GM23338 (cell line): ENCODE measurements at regions not wholly inside any gene's neighbourhood (a gene's known extent, or its start where the extent isn't known, plus 50 kb on each side); places are given as distances from the start of the nearest gene placed in this dataset.

Experiments used
- ATAC-seq: fragments of 200-7000 bp; cut with Tn5 transposase; 3 replicates; pipeline ENCODE4 v1.9.1; 2020
- DNase-seq: peaks from one replicate; pipeline ENCODE4 v3.0.0-alpha.2; 2015; ENCODE audit warnings: low spot score
- H2AFZ ChIP-seq: fragments of 200-600 bp; sonication (generic); 2 replicates; pipeline ENCODE4 v1.8.0; 2016; ENCODE audit warnings: antibody characterized with exemption, mild to moderate bottlenecking, moderate library complexity
- H3F3A ChIP-seq: fragments of 200-600 bp; sonication (generic); replicated peaks from 2 replicates; pipeline ENCODE4 v1.8.0; 2017; ENCODE audit warnings: antibody characterized with exemption, mixed run types, low read depth
- H3K27ac ChIP-seq: fragments of 200-600 bp; sonication (generic); 2 replicates; pipeline ENCODE4 v1.6.1; 2016; ENCODE audit warnings: low read depth
- H3K27me3 ChIP-seq: fragments of 200-600 bp; sonication (generic); 2 replicates; pipeline ENCODE4 v1.8.0; 2016; ENCODE audit warnings: mild to moderate bottlenecking, mixed run types, moderate library complexity; ENCODE audit not compliant: insufficient read depth
- H3K36me3 ChIP-seq: fragments of 200-600 bp; sonication (generic); 2 replicates; pipeline ENCODE4 v1.8.0; 2016; ENCODE audit warnings: mild to moderate bottlenecking; ENCODE audit not compliant: insufficient read depth
- H3K4me1 ChIP-seq: fragments of 200-600 bp; sonication (generic); 2 replicates; pipeline ENCODE4 v1.8.0; 2016; ENCODE audit warnings: mild to moderate bottlenecking, moderate library complexity; ENCODE audit not compliant: insufficient read depth
- H3K4me2 ChIP-seq: fragments of 200-600 bp; sonication (generic); 2 replicates; pipeline ENCODE4 v1.7.1; 2017; ENCODE audit warnings: mixed run types
- H3K4me3 ChIP-seq: fragments of 200-600 bp; sonication (generic); 2 replicates; pipeline ENCODE4 v1.6.1; 2016; ENCODE audit warnings: mixed run types
- H3K79me2 ChIP-seq: fragments of 200-600 bp; sonication (generic); replicated peaks from 2 replicates; pipeline ENCODE4 v1.8.0; 2017; ENCODE audit warnings: mild to moderate bottlenecking; ENCODE audit not compliant: insufficient read depth
- H3K9me2 ChIP-seq: fragments of 200-600 bp; sonication (generic); 2 replicates; pipeline ENCODE4 v1.8.0; 2017; ENCODE audit not compliant: insufficient read depth
- H4K20me1 ChIP-seq: fragments of 200-600 bp; sonication (generic); replicated peaks from 2 replicates; pipeline ENCODE4 v1.8.0; 2017; ENCODE audit warnings: mild to moderate bottlenecking; ENCODE audit not compliant: insufficient read depth
- H3K27ac Mint-ChIP-seq: 2 replicates; pipeline ENCODE4 v1.8.0; 2020; ENCODE audit warnings: inconsistent platforms, mild to moderate bottlenecking, moderate library complexity, mixed read lengths
- H3K27me3 Mint-ChIP-seq: 3 replicates; pipeline ENCODE4 v1.8.0; 2022; ENCODE audit warnings: low read depth, mild to moderate bottlenecking, moderate library complexity, mixed read lengths, inconsistent platforms; ENCODE audit not compliant: insufficient read depth, poor library complexity
- H3K36me3 Mint-ChIP-seq: 3 replicates; pipeline ENCODE4 v1.8.0; 2021; ENCODE audit warnings: low read depth, mild to moderate bottlenecking, inconsistent platforms, moderate library complexity, mixed read lengths
- H3K4me1 Mint-ChIP-seq: 3 replicates; pipeline ENCODE4 v1.8.0; 2020; ENCODE audit warnings: mild to moderate bottlenecking, inconsistent platforms, mixed read lengths
- H3K4me3 Mint-ChIP-seq: 3 replicates; pipeline ENCODE4 v1.8.0; 2021; ENCODE audit warnings: moderate library complexity, mild to moderate bottlenecking, inconsistent platforms, mixed read lengths
- H3K9me3 Mint-ChIP-seq: 3 replicates; pipeline ENCODE4 v1.8.0; 2020; ENCODE audit warnings: moderate library complexity, mild to moderate bottlenecking, inconsistent platforms, mixed read lengths
- CTCF ChIP-seq, 2 experiments: fragments of 200-600 bp in 1 of 2; sonication (generic) in 1 of 2; conservative IDR thresholded peaks; 2 replicates each; pipeline versions ENCODE4 v1.5.1 to v1.6.1; 2016 to 2017; ENCODE audit warnings: antibody characterized with exemption in 2 of 2, low read depth in 2 of 2, mild to moderate bottlenecking in 2 of 2, moderate library complexity in 1 of 2
- NANOG ChIP-seq: IDR thresholded peaks from 2 replicates; pipeline ENCODE4 v1.6.1; 2016; ENCODE audit warnings: antibody characterized with exemption, borderline replicate concordance
- TF ChIP-seq, protein P1 (sequence below): fragments of 250-450 bp; sonication (Bioruptor Pico); IDR thresholded peaks from 2 replicates; pipeline ENCODE4 v1.5.0; 2020; ENCODE audit warnings: mild to moderate bottlenecking, moderate library complexity

- Histone ChIP-seq H3K4me3 (peak overlapping the region; percentile 33; the same call in 1 of the 2 replicates), H3K4me2 (peak overlapping the region; percentile 53; the same call in 1 of the 2 replicates), H4K20me1 (no peaks in the 10 kb centered on the region), H3K9me2 (peaks cover 14% of the 10 kb centered on the region), H3K36me3 (no peaks in the 10 kb centered on the region), H3F3A (no peaks in the 10 kb centered on the region), H3K4me1 (peaks cover 30% of the 10 kb centered on the region), H2AFZ (no peak overlapping the region), H3K27me3 (no peaks in the 10 kb centered on the region), H3K27ac (0 out of 2 replicates have a peak overlapping the region, but pooled peaks have one; percentile 80), H3K79me2 (no peaks in the 10 kb centered on the region)
- ATAC-seq, result no peak
- no peak for DNase-seq
- H3K4me3 Mint-ChIP-seq, result peak overlapping the region; percentile 72
- no peaks in the 10 kb centered on the region for H3K27me3 Mint-ChIP-seq
- H3K36me3 Mint-ChIP-seq, result peaks cover 2% of the 10 kb centered on the region; the same call in 1 of the 3 replicates
- peak overlapping the region; percentile 77 for H3K27ac Mint-ChIP-seq
- H3K4me1 Mint-ChIP-seq, result peaks cover 33% of the 10 kb centered on the region
- no peak for TF ChIP-seq CTCF (conservative IDR thresholded peaks at IDR 0.05; ENCODE audit: low read depth in 2 of 2)
- H3K9me3 Mint-ChIP-seq, result no peaks in the 10 kb centered on the region
Measured at GRCh38 chr6:22221211-22221610, 75.6 kb downstream of the PRL start.

DNA sequence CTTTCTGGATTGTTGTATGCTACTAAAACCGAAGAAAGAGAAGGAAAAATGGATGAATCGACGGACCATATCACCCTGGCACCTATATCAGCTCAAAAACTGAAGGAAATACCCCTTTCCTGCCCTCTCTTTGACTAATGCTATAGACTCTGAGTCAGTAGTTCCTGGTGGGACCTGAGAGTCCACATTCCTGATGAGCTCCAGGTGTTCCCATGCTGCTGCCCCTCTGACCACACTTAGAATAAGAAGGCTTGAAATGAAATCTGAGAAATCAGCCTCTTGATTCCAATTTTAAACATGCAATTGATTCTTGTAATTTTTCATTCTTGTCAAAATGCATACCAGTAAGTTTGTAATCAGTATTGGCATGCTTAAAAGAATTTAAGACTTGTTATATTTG, 75.2 kb downstream of the PRL start:
- peak overlapping the region; percentile 33 for H3K4me3 ChIP-seq
- no peaks in the 10 kb centered on the region for H4K20me1 ChIP-seq
- Mint-ChIP-seq H3K36me3 (peaks cover 2% of the 10 kb centered on the region; the same call in 1 of the 3 replicates), H3K27me3 (no peaks in the 10 kb centered on the region), H3K4me1 (peaks cover 33% of the 10 kb centered on the region), H3K27ac (peak overlapping the region; percentile 77), H3K9me3 (no peaks in the 10 kb centered on the region), H3K4me3 (peak overlapping the region; percentile 72)
- H3F3A ChIP-seq, result no peaks in the 10 kb centered on the region
- H2AFZ ChIP-seq, result no peak overlapping the region
- H3K36me3 ChIP-seq, result no peaks in the 10 kb centered on the region
- H3K4me1 ChIP-seq, result peaks cover 30% of the 10 kb centered on the region
- H3K9me2 ChIP-seq, result peaks cover 14% of the 10 kb centered on the region
- H3K27me3 ChIP-seq, result no peaks in the 10 kb centered on the region
- TF ChIP-seq, protein P1, sequence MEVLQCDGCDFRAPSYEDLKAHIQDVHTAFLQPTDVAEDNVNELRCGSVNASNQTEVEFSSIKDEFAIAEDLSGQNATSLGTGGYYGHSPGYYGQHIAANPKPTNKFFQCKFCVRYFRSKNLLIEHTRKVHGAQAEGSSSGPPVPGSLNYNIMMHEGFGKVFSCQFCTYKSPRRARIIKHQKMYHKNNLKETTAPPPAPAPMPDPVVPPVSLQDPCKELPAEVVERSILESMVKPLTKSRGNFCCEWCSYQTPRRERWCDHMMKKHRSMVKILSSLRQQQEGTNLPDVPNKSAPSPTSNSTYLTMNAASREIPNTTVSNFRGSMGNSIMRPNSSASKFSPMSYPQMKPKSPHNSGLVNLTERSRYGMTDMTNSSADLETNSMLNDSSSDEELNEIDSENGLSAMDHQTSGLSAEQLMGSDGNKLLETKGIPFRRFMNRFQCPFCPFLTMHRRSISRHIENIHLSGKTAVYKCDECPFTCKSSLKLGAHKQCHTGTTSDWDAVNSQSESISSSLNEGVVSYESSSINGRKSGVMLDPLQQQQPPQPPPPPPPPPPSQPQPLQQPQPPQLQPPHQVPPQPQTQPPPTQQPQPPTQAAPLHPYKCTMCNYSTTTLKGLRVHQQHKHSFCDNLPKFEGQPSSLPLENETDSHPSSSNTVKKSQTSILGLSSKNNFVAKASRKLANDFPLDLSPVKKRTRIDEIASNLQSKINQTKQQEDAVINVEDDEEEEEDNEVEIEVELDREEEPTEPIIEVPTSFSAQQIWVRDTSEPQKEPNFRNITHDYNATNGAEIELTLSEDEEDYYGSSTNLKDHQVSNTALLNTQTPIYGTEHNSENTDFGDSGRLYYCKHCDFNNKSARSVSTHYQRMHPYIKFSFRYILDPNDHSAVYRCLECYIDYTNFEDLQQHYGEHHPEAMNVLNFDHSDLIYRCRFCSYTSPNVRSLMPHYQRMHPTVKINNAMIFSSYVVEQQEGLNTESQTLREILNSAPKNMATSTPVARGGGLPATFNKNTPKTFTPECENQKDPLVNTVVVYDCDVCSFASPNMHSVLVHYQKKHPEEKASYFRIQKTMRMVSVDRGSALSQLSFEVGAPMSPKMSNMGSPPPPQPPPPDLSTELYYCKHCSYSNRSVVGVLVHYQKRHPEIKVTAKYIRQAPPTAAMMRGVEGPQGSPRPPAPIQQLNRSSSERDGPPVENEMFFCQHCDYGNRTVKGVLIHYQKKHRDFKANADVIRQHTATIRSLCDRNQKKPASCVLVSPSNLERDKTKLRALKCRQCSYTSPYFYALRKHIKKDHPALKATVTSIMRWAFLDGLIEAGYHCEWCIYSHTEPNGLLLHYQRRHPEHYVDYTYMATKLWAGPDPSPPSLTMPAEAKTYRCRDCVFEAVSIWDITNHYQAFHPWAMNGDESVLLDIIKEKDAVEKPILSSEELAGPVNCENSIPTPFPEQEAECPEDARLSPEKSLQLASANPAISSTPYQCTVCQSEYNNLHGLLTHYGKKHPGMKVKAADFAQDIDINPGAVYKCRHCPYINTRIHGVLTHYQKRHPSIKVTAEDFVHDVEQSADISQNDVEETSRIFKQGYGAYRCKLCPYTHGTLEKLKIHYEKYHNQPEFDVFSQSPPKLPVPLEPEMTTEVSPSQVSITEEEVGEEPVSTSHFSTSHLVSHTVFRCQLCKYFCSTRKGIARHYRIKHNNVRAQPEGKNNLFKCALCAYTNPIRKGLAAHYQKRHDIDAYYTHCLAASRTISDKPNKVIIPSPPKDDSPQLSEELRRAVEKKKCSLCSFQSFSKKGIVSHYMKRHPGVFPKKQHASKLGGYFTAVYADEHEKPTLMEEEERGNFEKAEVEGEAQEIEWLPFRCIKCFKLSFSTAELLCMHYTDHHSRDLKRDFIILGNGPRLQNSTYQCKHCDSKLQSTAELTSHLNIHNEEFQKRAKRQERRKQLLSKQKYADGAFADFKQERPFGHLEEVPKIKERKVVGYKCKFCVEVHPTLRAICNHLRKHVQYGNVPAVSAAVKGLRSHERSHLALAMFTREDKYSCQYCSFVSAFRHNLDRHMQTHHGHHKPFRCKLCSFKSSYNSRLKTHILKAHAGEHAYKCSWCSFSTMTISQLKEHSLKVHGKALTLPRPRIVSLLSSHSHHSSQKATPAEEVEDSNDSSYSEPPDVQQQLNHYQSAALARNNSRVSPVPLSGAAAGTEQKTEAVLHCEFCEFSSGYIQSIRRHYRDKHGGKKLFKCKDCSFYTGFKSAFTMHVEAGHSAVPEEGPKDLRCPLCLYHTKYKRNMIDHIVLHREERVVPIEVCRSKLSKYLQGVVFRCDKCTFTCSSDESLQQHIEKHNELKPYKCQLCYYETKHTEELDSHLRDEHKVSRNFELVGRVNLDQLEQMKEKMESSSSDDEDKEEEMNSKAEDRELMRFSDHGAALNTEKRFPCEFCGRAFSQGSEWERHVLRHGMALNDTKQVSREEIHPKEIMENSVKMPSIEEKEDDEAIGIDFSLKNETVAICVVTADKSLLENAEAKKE (CRISPR knock-in tag), result peak; percentile 93
- no peak for TF ChIP-seq NANOG
- H3K79me2 ChIP-seq, result no peaks in the 10 kb centered on the region
- peak; percentile 63 for DNase-seq
- peak overlapping the region; percentile 80 for H3K27ac ChIP-seq
- peak; percentile 84 for ATAC-seq
- peak overlapping the region; percentile 53 for H3K4me2 ChIP-seq
